Common myeloid progenitor, CD34-positive (primary cell): ENCODE measurements at regions not wholly inside any gene's neighbourhood (a gene's known extent, or its start where the extent isn't known, plus 50 kb on each side); places are given as distances from the start of the nearest gene placed in this dataset.

ENCODE experiments used
- CTCF ChIA-PET: fragments of 350-600 bp; sonication (Branson Sonifier 250); formaldehyde crosslinking; loops from one replicate; lab custom pipeline; 2021; ENCODE audit warnings: antibody characterized with exemption; lab: Charles Lee
- POLR2A ChIA-PET: fragments of 350-600 bp; sonication (Branson Sonifier 250); formaldehyde crosslinking; loops from one replicate; lab custom pipeline; 2021; ENCODE audit warnings: antibody characterized with exemption; lab: Charles Lee
- DNase-seq, 3 donors: peaks; one replicate each; pipeline versions ENCODE4 v3.0.0 to v3.0.0-alpha.2; 2013
- H3K27ac ChIP-seq, 2 experiments: 1 replicate in 1 of 2; 2 replicates in 1 of 2; pipeline ENCODE4 v1.7.0; 2013; ENCODE audit warnings: inconsistent platforms in 2 of 2, low read length in 2 of 2, mild to moderate bottlenecking in 2 of 2, low read depth in 1 of 2, moderate library complexity in 1 of 2; ENCODE audit not compliant: severe bottlenecking in 2 of 2, insufficient read depth in 1 of 2, poor library complexity in 1 of 2
- H3K27me3 ChIP-seq, 5 experiments: replicated peaks in 2 of 5; 1 replicate in 3 of 5; 2 replicates in 2 of 5; pipeline versions ENCODE4 v1.6.1 to v1.7.0; 2013; ENCODE audit warnings: low read length in 4 of 5, mild to moderate bottlenecking in 2 of 5, moderate library complexity in 2 of 5, inconsistent platforms in 1 of 5; ENCODE audit not compliant: insufficient read depth in 5 of 5, control insufficient read depth in 4 of 5
- H3K36me3 ChIP-seq, 4 experiments: 1 replicate in 2 of 4; 2 replicates in 2 of 4; pipeline versions ENCODE4 v1.6.1 to v1.7.0; 2013; ENCODE audit warnings: low read length in 3 of 4, control low read depth in 1 of 4, mild to moderate bottlenecking in 1 of 4; ENCODE audit not compliant: control insufficient read depth in 4 of 4, insufficient read depth in 4 of 4
- H3K4me1 ChIP-seq, 4 experiments: 1 replicate in 3 of 4; 2 replicates in 1 of 4; pipeline versions ENCODE4 v1.6.1 to v1.7.1; 2013; ENCODE audit warnings: low read length in 3 of 4, mild to moderate bottlenecking in 3 of 4, control low read depth in 1 of 4, inconsistent platforms in 1 of 4, moderate library complexity in 1 of 4; ENCODE audit not compliant: control insufficient read depth in 4 of 4, insufficient read depth in 4 of 4; ENCODE audit errors: control extremely low read depth in 1 of 4
- H3K4me3 ChIP-seq, 7 experiments: 1 replicate in 4 of 7; 2 replicates in 3 of 7; pipeline versions ENCODE4 v1.5.1 to v1.7.0; 2013; ENCODE audit warnings: mild to moderate bottlenecking in 7 of 7, low read length in 6 of 7, moderate library complexity in 6 of 7, inconsistent platforms in 2 of 7, low read depth in 2 of 7, control low read depth in 1 of 7; ENCODE audit not compliant: insufficient read depth in 4 of 7, control insufficient read depth in 1 of 7; ENCODE audit errors: extremely low read depth in 1 of 7
- H3K9me3 ChIP-seq, 5 experiments: 1 replicate in 4 of 5; 2 replicates in 1 of 5; pipeline versions ENCODE4 v1.6.1 to v1.7.1; 2013; ENCODE audit warnings: low read length in 4 of 5, mild to moderate bottlenecking in 2 of 5, inconsistent platforms in 1 of 5, low read depth in 1 of 5, moderate library complexity in 1 of 5; ENCODE audit not compliant: control insufficient read depth in 4 of 5, insufficient read depth in 2 of 5; ENCODE audit errors: control extremely low read depth in 1 of 5
- WGBS: methylation state at CpG from one replicate; pipeline ENCODE4 v1.1.5; 2013; ENCODE audit not compliant: insufficient coverage; 5-methylcytosine and 5-hydroxymethylcytosine counted together

- no peak for DNase-seq
- 92% methylated on average over 2 of the region's 2 CpGs for WGBS
- Histone ChIP-seq H3K36me3 (no peaks in the 10 kb centered on the region), H3K9me3 (no peaks in the 10 kb centered on the region), H3K27me3 (peaks cover 0 to 6% (median 0%) of the 10 kb centered on the region in 5 experiments), H3K4me1 (no peaks in the 10 kb centered on the region), H3K27ac (no peak overlapping the region), H3K4me3 (no peak overlapping the region)
- CTCF ChIA-PET: no interaction called here
- POLR2A ChIA-PET: no interaction called here
Measured at GRCh38 chr16:54722210-54722676, 208.4 kb upstream of the IRX5 start.

- Histone ChIP-seq H3K27me3 (peaks cover 0 to 6% (median 0%) of the 10 kb centered on the region in 5 experiments), H3K4me1 (no peaks in the 10 kb centered on the region), H3K9me3 (no peaks in the 10 kb centered on the region), H3K36me3 (no peaks in the 10 kb centered on the region), H3K27ac (no peak overlapping the region), H3K4me3 (no peak overlapping the region)
- POLR2A ChIA-PET: no interaction called here
- CTCF ChIA-PET: no interaction called here
- no peak for DNase-seq
- WGBS: 100% methylated on average over 1 of the region's 1 CpG
Measured at GRCh38 chr16:54720259-54720658, 210.4 kb upstream of the IRX5 start.

GRCh38 chr16:54719624-54720023, 211.0 kb upstream of the IRX5 start:
- DNase-seq: no peak
- H3K27ac ChIP-seq: no peak overlapping the region
- no peaks in the 10 kb centered on the region for H3K36me3 ChIP-seq
- no peaks in the 10 kb centered on the region for H3K4me1 ChIP-seq
- ChIA-PET CTCF (no interaction called here), POLR2A (no interaction called here)
- H3K27me3 ChIP-seq: peaks cover 0 to 6% (median 0%) of the 10 kb centered on the region in 5 experiments
- 95% methylated on average over 10 of the region's 10 CpGs for WGBS
- no peaks in the 10 kb centered on the region for H3K9me3 ChIP-seq
- H3K4me3 ChIP-seq: no peak overlapping the region

GRCh38 chr16:54718376-54718775, 212.3 kb upstream of the IRX5 start:
- Histone ChIP-seq H3K36me3 (no peaks in the 10 kb centered on the region), H3K4me1 (no peaks in the 10 kb centered on the region), H3K9me3 (no peaks in the 10 kb centered on the region), H3K27me3 (peaks cover 0 to 6% (median 0%) of the 10 kb centered on the region in 5 experiments), H3K27ac (no peak overlapping the region), H3K4me3 (no peak overlapping the region)
- DNase-seq: no peak
- WGBS: 98% methylated on average over 11 of the region's 12 CpGs
- CTCF ChIA-PET: no interaction called here
- POLR2A ChIA-PET: no interaction called here

- no peak overlapping the region for H3K4me3 ChIP-seq
- CTCF ChIA-PET: no interaction called here
- H3K27ac ChIP-seq: no peak overlapping the region
- no peaks in the 10 kb centered on the region for H3K36me3 ChIP-seq
- peaks cover 0 to 2% (median 0%) of the 10 kb centered on the region in 5 experiments for H3K9me3 ChIP-seq
- H3K27me3 ChIP-seq: peaks cover 0 to 2% (median 0%) of the 10 kb centered on the region in 5 experiments
- POLR2A ChIA-PET: interaction anchor here (0.6 kb wide), 1 partner anchor 441 kb away, joined by 4 read pairs; no protein-coding TSS in a partner anchor
- no peak for DNase-seq
- H3K4me1 ChIP-seq: no peaks in the 10 kb centered on the region
Measured at GRCh38 chr16:54715011-54715410, 215.7 kb upstream of the IRX5 start.

- peaks cover 0 to 2% (median 0%) of the 10 kb centered on the region in 5 experiments for H3K27me3 ChIP-seq
- no peak overlapping the region for H3K4me3 ChIP-seq
- no peak for DNase-seq
- no peaks in the 10 kb centered on the region for H3K36me3 ChIP-seq
- POLR2A ChIA-PET: no interaction called here
- no peaks in the 10 kb centered on the region for H3K4me1 ChIP-seq
- peaks cover 0 to 2% (median 0%) of the 10 kb centered on the region in 5 experiments for H3K9me3 ChIP-seq
- no peak overlapping the region for H3K27ac ChIP-seq
- WGBS: 91% methylated on average over 1 of the region's 2 CpGs
- CTCF ChIA-PET: no interaction called here
Measured at GRCh38 chr16:54712866-54713265, 217.8 kb upstream of the IRX5 start.

GRCh38 chr16:54707813-54708212, 222.9 kb upstream of the IRX5 start:
- WGBS: 100% methylated on average over 1 of the region's 2 CpGs
- POLR2A ChIA-PET: no interaction called here

More at GRCh38 chr16:54707813-54708212, 222.9 kb upstream of the IRX5 start:
- CTCF ChIA-PET: no interaction called here
- Histone ChIP-seq H3K4me3 (no peak overlapping the region), H3K27me3 (peaks cover 0 to 2% (median 0%) of the 10 kb centered on the region in 5 experiments), H3K27ac (no peak overlapping the region), H3K36me3 (no peaks in the 10 kb centered on the region), H3K4me1 (no peaks in the 10 kb centered on the region), H3K9me3 (peaks cover 0 to under 1% (median 0%) of the 10 kb centered on the region in 5 experiments)
- DNase-seq: no peak
